D721Med (cell line): ENCODE measurements at regions not wholly inside any gene's neighbourhood (a gene's known extent, or its start where the extent isn't known, plus 50 kb on each side); places are given as distances from the start of the nearest gene placed in this dataset.

Source experiments
- DNase-seq: peaks from one replicate; pipeline ENCODE4 v3.0.0; 2011; ENCODE audit warnings: low spot score; ENCODE audit not compliant: insufficient read length
- FAIRE-seq: peaks from 2 replicates; lab custom pipeline; 2011; peaks lifted over from hg19 to GRCh38; lab: Jason Lieb, UNC
- CTCF ChIP-seq: IDR thresholded peaks from 2 replicates; pipeline ENCODE4 v1.5.1; 2012; ENCODE audit warnings: mild to moderate bottlenecking, control low read depth; ENCODE audit not compliant: insufficient read depth; ENCODE audit errors: missing control alignments

- DNase-seq (no peak), FAIRE-seq (no peak)
- TF ChIP-seq CTCF = no peak
Measured at GRCh38 chr12:123034022-123034541, 53.6 kb downstream of the ARL6IP4 start.

- TF ChIP-seq CTCF = no peak
- no peak for FAIRE-seq
- no peak for DNase-seq
Measured at GRCh38 chr12:123033392-123034021, 53.0 kb downstream of the ARL6IP4 start.

- TF ChIP-seq CTCF = no peak
- FAIRE-seq (no peak), DNase-seq (no peak)
Measured at GRCh38 chr12:123032736-123033391, 52.4 kb downstream of the ARL6IP4 start.
